ENCODE measurements at regions not wholly inside any gene's neighbourhood (a gene's known extent, or its start where the extent isn't known, plus 50 kb on each side); places are given as distances from the start of the nearest gene placed in this dataset.
"Not testable (repeated sequence)": the region's sequence is repeated elsewhere in the genome, so short reads cannot be mapped to it uniquely, and the experiment has no call there.

GRCh38 chr15:31223478-31224350 lies 102.9 kb upstream of the KLF13 start:
- DNase-seq (ENCODE audit: low read depth): no peak
- TF ChIP-seq CTCF (IDR thresholded peaks at IDR 0.05; ENCODE audit: insufficient read depth, low read depth, low read length, missing control alignments): no peak
- H3K4me3 ChIP-seq (ENCODE audit: low read length): no peak overlapping the region

- H3K4me3 ChIP-seq (ENCODE audit: low read length); DNase-seq (ENCODE audit: low read depth): not testable (repeated sequence)
Observed at GRCh38 chr15:31224661-31225060, 102.0 kb upstream of the KLF13 start.

GRCh38 chr15:31225356-31225955 lies 101.2 kb upstream of the KLF13 start:
- H3K4me3 ChIP-seq (ENCODE audit: low read length): no peak overlapping the region
- DNase-seq (ENCODE audit: low read depth): no peak
- no peak for TF ChIP-seq CTCF (IDR thresholded peaks at IDR 0.05; ENCODE audit: insufficient read depth, low read depth, low read length, missing control alignments)

DNA sequence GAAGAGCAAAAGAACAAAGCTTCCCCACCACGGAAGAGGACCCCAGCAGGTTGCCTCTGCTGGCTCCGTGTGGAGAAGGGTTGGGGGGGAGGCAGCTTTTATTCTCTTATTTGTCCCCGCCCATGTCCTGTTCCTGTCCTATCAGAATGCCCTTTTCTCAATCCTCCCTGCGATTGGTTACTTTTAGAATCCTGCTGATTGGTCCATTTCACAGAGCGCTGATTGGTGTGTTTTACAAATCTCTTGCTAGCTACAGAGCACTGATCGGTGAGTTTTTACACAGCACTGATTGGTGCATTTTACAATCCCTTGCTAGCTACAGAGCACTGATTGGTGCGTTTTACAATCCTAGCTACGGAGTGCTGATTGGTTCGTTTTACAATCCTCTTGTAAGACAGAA lies 100.6 kb upstream of the KLF13 start:
- no peak overlapping the region for H3K4me3 ChIP-seq (ENCODE audit: low read length)
- no peak for TF ChIP-seq CTCF (IDR thresholded peaks at IDR 0.05; ENCODE audit: insufficient read depth, low read depth, low read length, missing control alignments)

DNA sequence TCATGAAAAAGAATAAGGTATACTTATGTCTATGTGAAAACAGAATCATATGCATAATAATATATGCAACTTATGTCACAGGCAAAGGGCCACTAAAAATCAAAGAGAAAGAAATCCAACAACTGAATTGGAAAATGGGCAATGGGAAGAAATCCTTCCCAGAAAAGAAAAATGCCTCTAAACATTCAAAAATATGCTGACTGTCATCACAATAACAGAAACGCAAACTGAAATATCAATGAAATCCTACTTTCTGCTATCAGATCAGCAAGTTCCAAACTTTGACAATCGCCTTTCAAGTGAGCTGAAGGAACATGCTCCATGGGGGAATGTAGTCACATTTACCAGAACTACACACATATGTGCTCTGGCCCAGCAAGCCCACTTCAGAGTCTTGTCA lies 99.4 kb upstream of the KLF13 start:
- no peak for DNase-seq (ENCODE audit: low read depth)
- H3K4me3 ChIP-seq (ENCODE audit: low read length): no peak overlapping the region
- TF ChIP-seq CTCF (IDR thresholded peaks at IDR 0.05; ENCODE audit: insufficient read depth, low read depth, low read length, missing control alignments): no peak

More for the DNA sequence above, 100.6 kb upstream of the KLF13 start:
- DNase-seq (ENCODE audit: low read depth): no peak

- DNase-seq (ENCODE audit: low read depth): no peak
- H3K4me3 ChIP-seq (ENCODE audit: low read length): no peak overlapping the region
- TF ChIP-seq CTCF (IDR thresholded peaks at IDR 0.05; ENCODE audit: insufficient read depth, low read depth, low read length, missing control alignments): no peak
Observed at GRCh38 chr15:31228011-31228484, 98.6 kb upstream of the KLF13 start.

DNA sequence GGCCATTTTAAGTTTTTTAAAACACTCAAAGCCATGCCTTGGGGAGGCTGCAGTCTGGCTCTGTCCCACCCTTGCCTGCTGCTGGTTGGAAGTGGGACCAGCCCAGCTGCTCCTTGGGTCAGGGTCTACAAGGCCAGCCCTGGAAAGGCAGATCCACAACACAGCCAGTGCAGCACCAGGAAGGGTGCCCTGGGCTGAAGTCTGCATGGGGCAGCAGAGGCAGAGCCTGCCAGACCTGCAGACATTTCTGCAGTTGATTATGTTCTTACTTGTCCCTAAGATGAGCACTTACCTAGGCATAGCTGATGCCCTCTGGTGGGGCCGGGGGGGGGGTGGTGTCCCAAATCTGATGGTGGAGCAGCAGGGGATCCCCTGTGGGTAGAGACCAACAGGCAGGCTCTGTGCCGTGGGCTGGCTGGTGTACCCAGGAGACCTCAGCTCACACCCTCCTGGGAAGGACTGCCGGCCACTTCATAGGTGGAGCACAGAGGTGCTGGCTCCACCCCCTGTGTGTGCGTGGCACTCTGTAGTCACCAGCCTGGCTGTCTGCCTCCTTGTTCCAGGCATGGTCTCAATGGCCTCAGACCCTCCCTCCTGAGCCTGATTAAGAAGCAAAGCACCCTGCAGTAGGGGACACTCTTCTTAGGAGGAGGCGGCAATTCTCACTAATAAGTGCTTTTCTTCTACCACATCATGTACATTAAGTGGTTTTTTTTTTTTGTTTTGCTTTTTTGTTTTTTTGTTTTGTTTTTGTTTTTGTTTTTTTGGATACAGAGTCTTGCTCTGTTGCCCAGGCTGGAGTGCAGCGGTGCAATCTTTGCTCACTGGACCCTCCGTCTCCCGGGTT lies 97.4 kb upstream of the KLF13 start:
- no peak for TF ChIP-seq CTCF (IDR thresholded peaks at IDR 0.05; ENCODE audit: insufficient read depth, low read depth, low read length, missing control alignments)
- peak; percentile 18 for DNase-seq (ENCODE audit: low read depth)
- no peak overlapping the region for H3K4me3 ChIP-seq (ENCODE audit: low read length)

Measured in epithelial cell of esophagus (primary cell).